NCI-H2227 (cell line): ENCODE measurements at regions not wholly inside any gene's neighbourhood (a gene's known extent, or its start where the extent isn't known, plus 50 kb on each side); places are given as distances from the start of the nearest gene placed in this dataset.
"Not testable (repeated sequence)": the region's sequence is repeated elsewhere in the genome, so short reads cannot be mapped to it uniquely, and the experiment has no call there.

ENCODE experiments used
- DNase-seq: peaks from one replicate; lab custom pipeline; 2025; ENCODE audit not compliant: unreplicated experiment; lab: John Stamatoyannopoulos, UW

DNA sequence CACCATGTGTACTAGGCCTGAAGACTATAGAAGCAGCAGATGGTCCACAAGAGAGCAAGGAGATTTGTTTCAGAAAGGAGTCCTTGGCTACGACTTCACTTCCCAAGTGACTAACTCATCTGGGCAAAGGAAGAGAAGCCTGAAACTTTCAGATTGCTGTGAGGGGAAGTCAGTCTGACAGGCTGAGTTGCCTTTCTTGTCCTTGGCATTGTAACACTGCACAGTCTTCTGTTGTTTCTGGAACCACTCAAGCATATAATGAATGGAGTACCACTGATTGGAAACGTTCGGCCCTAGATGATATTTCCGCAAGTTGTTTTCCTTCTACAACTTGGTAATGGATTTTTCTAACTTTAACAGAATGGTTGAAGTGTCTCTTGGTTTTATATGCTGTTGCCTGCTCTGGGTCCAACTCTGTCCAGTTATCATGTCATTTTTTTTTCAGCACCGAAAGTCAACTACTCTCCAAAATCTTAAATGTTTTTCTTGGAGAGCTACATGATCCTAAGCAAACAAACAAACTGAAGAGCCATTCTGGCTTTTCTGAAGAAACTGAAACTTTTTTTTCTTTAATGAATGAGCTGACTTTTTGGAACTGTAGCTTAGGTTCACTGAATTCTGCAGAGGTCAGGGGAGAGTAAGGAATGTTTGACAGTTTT is 685.7 kb downstream of the MECOM start:
- no peak for DNase-seq

DNA sequence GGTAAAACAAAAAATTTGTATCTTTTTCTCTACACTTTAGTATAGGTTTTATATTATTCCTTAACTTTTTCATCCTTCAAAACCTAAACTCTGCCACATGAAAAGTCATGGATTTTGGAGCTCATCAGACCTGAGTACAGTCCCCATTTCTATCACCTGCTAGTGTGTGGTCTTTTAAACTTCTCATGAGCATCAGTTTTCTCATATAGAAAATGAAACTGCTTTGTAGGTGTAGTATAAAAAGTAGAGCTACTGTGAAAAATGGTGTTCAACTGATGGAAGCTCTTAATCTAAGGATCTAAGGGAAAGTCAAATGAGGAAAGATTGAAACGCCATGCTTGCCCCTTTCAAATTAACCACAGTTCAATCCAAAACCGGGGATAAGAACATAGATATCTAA is 686.5 kb downstream of the MECOM start:
- DNase-seq: no peak

- DNase-seq: no peak
Observed at GRCh38 chr3:168975576-168975975, 687.9 kb downstream of the MECOM start.

DNA sequence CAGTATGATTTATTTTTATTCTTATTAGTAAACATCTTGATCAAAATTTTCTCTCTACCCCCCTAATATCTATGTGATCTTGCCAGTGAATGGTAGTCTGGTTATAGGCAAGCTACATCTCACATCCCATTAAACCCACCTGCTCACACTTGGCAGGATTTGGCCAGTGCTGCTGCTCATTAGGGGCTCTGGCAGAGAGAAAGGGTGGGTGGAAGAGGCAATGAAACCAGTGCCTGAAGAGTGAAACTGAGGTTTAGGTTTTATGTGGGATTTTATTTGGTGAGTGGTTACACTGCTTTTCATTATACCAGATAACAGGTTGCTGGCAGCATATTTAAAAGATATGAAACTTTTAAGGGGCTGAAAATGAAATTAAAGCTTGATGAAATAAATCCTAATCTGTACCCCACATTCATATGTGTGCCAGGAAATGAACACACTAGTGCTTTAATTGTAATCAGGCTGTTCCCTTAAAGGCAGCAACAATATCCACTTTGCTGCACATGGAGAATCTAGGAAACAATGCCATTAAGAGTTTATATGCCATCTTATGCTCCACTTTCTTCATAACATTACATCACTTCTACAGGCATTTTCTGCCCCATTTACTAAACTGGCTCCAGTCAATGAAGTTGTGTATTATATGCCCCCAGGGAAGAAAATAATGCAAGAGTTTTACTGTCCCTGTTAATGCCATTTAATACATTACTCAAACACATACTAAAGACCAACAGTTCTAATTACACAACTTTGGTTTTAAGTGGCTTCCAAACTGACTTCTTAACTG is 688.7 kb downstream of the MECOM start:
- DNase-seq: no peak

DNA sequence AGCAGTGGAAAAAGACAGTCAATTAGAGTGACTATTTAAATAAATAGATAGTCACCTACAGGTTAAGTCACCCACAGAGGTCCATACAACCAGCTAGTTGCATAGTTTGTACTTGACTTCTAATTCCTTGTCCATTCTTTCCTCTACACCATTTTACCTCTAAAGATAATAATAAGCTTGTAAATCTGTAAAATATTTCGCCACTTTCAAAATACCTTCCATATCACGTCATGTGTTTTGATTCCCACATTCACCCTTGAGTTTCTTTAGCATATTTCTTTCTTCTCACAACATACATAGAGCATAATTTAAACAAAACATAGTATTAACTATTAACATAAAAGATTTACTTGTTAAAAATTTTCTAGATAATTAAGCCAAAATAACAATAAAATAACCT is 689.6 kb downstream of the MECOM start:
- no peak for DNase-seq

DNA sequence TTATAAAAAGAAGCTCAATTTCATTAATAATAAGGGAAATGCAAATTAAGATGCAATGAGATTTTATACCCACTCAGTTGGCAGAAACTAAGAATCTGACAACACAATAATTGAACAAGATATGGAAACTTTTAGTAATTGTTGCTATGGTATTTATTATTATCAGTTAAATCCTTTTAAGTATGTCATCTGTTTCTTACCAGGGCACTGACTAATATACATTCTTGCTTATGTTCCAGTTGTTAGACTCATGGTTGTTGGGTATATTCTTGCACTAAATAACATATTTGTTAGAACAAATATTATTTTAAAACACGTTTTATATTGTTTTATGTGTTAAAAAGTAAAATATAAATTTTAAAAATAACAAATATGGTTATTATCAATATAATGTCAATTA is 690.3 kb downstream of the MECOM start:
- no peak for DNase-seq

GRCh38 chr3:168968609-168969008 is 694.9 kb downstream of the MECOM start:
- no peak for DNase-seq

DNA sequence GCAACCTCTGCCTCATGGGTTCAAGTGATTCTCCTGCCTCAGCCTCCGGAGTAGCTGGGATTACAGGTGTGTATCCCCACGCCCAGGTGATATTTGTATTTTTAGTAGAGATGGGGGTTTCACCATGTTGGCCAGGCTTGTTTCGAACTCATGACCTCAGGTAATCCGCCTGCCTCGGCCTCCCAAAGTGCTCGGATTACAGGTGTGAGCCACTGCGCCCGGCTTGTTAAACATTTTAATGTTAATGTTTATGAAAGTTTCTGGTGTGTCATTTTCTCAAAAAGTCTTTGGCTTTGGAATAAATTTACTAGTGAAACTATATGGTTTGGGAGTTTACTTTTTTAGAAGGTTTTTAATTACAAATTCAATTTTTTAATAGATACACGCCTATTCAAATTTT is 698.8 kb downstream of the MECOM start:
- DNase-seq: no peak

- DNase-seq: no peak
Observed at GRCh38 chr3:168961271-168961670, 702.2 kb downstream of the MECOM start.

DNA sequence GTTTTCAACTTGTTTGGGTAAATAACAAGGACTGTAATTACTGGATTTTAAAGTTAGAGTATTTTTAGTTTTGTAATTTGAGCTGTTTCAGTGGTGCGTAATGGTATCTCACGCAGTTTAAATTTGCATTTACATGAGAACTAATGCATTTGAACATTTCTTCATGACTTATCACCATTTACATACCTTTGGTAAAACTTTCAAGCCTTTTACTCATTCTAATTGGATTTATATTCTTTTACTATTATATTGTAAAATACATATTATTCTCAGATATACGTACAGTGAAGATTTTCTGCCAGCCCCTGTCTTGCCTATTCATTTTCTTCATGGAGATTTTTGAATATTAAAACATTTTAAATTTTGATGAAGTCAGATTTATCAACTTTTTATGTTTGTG is 703.8 kb downstream of the MECOM start:
- no peak for DNase-seq

DNA sequence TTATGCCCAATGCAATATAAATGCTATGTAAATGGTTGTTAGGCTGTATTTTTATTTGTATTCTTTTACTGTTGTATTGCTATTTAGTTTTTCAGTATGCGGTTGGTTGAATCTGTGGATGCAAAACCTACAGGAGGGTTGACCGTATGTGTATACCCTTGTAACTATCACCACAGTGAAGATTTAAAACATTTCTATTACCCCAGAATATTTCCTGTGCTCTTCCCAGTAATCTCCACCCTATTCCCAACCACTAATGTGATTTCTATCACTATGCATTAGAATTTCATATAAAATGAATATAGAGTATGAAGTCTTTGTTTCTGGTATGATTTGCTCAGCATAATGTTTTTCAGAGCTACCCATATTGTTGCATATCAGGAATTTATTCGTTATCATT is 705.0 kb downstream of the MECOM start:
- DNase-seq: no peak

- no peak for DNase-seq
Observed at GRCh38 chr3:168956076-168956475, 707.4 kb downstream of the MECOM start.

- no peak for DNase-seq
Observed at GRCh38 chr3:168952551-168952950, 711.0 kb downstream of the MECOM start.

DNA sequence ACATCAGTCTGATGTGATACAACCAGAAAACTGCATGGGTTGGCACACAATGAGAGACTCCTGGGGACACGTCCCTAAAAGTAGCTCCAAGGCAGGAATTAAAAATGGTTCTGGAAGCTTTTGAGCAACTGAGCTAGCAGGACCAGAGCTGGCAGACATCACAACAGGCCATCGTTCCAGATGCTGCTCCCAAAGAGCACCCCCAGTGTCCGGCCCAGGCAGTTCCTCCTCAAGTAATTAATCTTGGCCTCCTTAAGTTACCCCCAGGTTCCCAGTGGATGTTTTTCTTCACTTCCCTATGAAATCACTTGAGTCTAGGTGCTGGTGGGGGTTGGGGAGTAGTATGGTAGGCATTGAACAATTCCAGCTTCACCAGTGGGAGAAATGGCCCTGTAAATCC is 711.6 kb downstream of the MECOM start:
- no peak for DNase-seq

GRCh38 chr3:168951368-168951767 is 712.1 kb downstream of the MECOM start:
- no peak for DNase-seq

DNA sequence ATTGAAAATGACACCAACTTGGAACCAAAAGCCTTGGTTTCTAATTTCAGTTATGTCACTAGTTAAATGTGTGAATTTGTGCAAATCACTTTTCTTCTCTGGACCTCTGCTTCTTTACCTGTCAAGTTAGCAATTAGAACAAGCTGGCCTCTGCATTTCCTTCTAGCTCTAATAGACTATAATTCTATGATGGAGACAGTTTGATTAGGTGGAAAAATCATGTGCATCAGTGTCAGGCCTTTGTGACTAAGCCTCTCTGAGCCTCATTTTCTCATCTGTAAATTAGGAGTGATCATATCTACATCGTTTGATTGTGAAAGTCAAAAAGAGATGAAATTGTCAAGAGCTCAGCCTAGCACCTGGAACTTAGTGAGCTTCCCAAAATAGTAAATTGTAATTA is 712.9 kb downstream of the MECOM start:
- no peak for DNase-seq

GRCh38 chr3:168939651-168940238 is 723.8 kb downstream of the MECOM start:
- DNase-seq: no peak

DNA sequence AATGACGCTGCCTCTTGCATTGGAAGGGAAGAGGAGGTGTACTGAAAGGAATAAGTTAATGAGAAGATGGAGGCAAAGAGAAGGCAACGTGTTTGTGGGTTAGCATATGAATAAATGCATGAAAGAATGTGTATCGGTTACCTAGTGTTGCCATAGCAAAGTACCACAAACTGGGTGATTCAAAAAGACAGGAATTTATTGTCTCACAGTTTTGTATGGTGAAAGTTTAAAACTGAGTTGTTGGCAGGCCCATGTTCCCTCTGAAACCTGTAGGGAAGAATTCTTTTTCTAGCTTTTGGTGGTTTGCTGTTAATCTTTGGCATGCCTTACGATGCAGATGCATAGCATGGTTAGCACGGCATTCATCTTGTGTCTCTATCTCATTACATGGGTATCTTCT is 729.9 kb downstream of the MECOM start:
- DNase-seq: no peak

GRCh38 chr3:168929997-168930396 is 733.5 kb downstream of the MECOM start:
- not testable (repeated sequence) for DNase-seq

DNA sequence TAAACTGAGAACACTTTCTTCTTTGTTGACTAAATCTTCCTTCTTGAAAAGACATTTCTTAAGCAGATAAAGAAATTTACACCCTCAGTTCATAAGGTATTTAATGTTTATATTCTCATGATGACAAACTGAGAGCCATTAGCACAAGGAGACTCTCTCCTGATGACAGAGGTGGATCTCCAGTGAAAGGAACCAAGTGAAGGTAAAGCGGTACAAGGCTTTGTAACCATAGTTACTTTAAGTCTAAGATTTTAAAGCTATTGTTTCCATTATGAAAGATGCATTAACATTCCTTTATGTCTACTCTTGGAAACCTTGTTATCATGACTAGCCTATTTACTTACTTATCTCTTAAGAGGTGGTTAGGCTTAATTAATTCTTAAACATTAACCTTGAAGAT is 737.1 kb downstream of the MECOM start:
- DNase-seq: no peak

DNA sequence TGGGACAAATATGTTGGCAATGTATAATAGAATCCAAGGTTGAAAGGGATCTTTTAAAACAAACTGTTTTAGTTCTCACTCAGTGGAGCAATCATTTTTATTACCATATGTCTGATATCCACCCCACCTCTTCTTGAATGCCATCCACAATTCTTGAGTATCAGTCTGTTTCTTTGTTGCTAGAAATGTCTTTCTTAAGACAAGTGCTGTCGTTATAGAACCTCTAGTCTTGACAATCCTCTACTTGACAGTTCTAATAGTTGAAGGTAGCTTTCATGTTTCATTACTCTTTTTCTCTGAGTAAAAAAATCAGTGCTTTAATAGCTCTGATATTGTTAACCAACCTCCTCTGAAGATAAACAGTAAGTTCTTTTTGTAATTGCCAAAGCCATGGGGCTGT is 737.9 kb downstream of the MECOM start:
- DNase-seq: no peak

GRCh38 chr3:168914662-168915061 is 748.9 kb downstream of the MECOM start:
- no peak for DNase-seq
